ENCODE measurements at regions not wholly inside any gene's neighbourhood (a gene's known extent, or its start where the extent isn't known, plus 50 kb on each side); places are given as distances from the start of the nearest gene placed in this dataset.
A peak's percentile ranks its signal among the peaks of the same experiment; 100 is the strongest.

DNA sequence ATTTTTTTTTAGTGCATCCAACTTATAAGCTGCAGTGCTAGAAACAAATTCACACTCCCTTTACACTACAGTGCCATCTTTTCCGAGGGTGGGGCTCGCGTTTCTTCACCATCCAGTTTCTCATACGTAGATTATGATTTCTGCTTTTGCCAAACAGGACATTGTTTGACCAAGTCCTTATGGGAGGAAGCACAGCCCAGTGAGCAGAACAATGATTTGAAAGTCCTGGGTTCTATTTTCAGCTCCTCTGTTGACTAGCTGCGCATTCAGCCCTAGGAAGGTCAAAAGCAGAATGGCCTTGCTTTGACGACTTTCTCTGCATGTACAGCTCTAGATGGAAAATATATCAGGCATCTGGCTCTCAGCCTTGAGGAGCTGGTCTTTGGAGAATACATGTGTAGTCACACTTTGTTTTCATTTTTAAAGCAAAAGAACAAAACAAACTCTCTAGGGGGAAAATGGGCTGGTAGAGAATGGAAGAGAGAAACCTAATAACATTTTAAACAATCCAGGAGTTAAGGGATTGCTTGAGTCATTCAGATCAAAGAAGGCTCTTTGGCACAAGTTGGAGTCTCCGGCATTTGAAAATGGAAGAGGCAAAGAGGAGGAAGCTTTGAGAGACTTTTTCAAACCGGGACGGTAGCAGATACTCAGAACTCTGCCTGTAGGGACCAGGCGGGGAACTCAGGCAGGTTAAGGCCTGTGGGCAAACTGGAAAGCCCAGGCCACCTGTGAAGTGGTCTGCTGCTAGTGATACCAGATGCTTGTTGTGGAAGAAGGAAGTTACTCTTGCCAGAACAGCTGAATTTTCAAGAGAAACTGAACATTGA, 257.3 kb upstream of the PLEKHG7 start:
- no peak for DNase-seq (ENCODE audit: low read depth)
- TF ChIP-seq CTCF (conservative IDR thresholded peaks at IDR 0.05; ENCODE audit: low read depth, low read length) = no peak
- no peak overlapping the region for H3K4me3 ChIP-seq (ENCODE audit: low read depth, low read length)

DNA sequence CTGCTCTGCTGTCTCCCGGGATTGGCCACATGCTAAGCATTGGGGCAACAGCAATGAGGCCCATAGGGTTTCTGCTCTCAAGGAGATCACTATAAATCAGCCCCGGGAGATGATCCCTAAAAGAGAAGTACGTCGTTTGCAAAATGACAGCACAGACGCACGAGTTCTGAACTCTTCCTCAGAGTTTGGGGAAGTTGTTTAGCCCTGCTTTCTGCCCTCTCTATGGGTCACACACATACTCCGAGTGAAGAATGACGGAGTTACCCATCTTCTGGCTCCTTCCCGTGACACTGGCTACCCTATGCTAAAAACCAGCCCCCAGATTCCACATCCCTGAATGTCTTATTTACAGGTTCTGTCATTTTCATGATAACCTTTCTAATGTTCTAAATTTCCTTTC, 258.0 kb upstream of the PLEKHG7 start:
- TF ChIP-seq CTCF (conservative IDR thresholded peaks at IDR 0.05; ENCODE audit: low read depth, low read length) = no peak
- no peak for DNase-seq (ENCODE audit: low read depth)
- H3K4me3 ChIP-seq (ENCODE audit: low read depth, low read length) = no peak overlapping the region

- no peak for DNase-seq (ENCODE audit: low read depth)
- H3K4me3 ChIP-seq (ENCODE audit: low read depth, low read length) = no peak overlapping the region
- TF ChIP-seq CTCF (conservative IDR thresholded peaks at IDR 0.05; ENCODE audit: low read depth, low read length) = no peak
Observed at GRCh38 chr12:92442782-92443181, 260.0 kb upstream of the PLEKHG7 start.

DNA sequence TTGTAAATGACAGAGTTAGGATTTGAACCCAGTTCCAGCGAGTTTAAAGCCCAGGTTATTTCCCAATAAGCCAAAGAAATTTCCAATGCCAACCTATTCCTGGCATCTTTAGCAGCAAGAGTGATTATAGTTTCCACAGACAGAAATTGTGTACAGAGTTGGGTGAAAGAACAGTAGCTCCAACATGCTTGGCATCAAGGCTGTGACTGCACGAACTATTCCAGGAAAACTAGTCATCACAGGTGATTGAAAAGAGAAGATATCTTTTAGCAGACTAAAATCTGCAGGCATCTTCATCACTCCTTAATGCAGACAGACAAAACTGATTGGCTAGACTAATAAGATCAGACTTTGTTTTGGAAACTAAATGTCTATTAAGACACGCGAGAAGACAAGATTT, 262.7 kb upstream of the PLEKHG7 start:
- DNase-seq (ENCODE audit: low read depth) = no peak
- H3K4me3 ChIP-seq (ENCODE audit: low read depth, low read length) = no peak overlapping the region
- TF ChIP-seq CTCF (conservative IDR thresholded peaks at IDR 0.05; ENCODE audit: low read depth, low read length) = no peak

GRCh38 chr12:92439420-92439805, 263.4 kb upstream of the PLEKHG7 start:
- no peak overlapping the region for H3K4me3 ChIP-seq (ENCODE audit: low read depth, low read length)
- no peak for TF ChIP-seq CTCF (conservative IDR thresholded peaks at IDR 0.05; ENCODE audit: low read depth, low read length)
- peak; percentile 61 for DNase-seq (ENCODE audit: low read depth)

GRCh38 chr12:92438641-92439419, 264.0 kb upstream of the PLEKHG7 start:
- no peak for TF ChIP-seq CTCF (conservative IDR thresholded peaks at IDR 0.05; ENCODE audit: low read depth, low read length)
- H3K4me3 ChIP-seq (ENCODE audit: low read depth, low read length) = no peak overlapping the region
- DNase-seq (ENCODE audit: low read depth) = no peak
